ENCODE measurements at regions not wholly inside any gene's neighbourhood (a gene's known extent, or its start where the extent isn't known, plus 50 kb on each side); places are given as distances from the start of the nearest gene placed in this dataset.
"Not testable (repeated sequence)": the region's sequence is repeated elsewhere in the genome, so short reads cannot be mapped to it uniquely, and the experiment has no call there.

- in situ Hi-C loops (cut with MboI; ENCODE audit: low sequenced_read_pairs), result no loop called here
Measured at GRCh38 chr21:20404915-20405314, 593.3 kb upstream of the NCAM2 start.

- in situ Hi-C loops (cut with MboI; ENCODE audit: low sequenced_read_pairs), result no loop called here
Measured at GRCh38 chr21:20418353-20418752, 579.9 kb upstream of the NCAM2 start.

GRCh38 chr21:20419772-20420171 lies 578.4 kb upstream of the NCAM2 start:
- in situ Hi-C loops (cut with MboI; ENCODE audit: low sequenced_read_pairs), result no loop called here

- in situ Hi-C loops (cut with MboI; ENCODE audit: low sequenced_read_pairs), result no loop called here
Measured at GRCh38 chr21:20424943-20425342, 573.3 kb upstream of the NCAM2 start.

GRCh38 chr21:20425856-20426255 lies 572.4 kb upstream of the NCAM2 start:
- in situ Hi-C loops (cut with MboI; ENCODE audit: low sequenced_read_pairs), result no loop called here

- in situ Hi-C loops (cut with MboI; ENCODE audit: low sequenced_read_pairs), result no loop called here
Measured at GRCh38 chr21:20440338-20440737, 557.9 kb upstream of the NCAM2 start.

GRCh38 chr21:20443558-20444155 lies 554.6 kb upstream of the NCAM2 start:
- in situ Hi-C loops (cut with MboI; ENCODE audit: low sequenced_read_pairs), result no loop called here

- in situ Hi-C loops (cut with MboI; ENCODE audit: low sequenced_read_pairs), result no loop called here
Measured at GRCh38 chr21:20445971-20446370, 552.2 kb upstream of the NCAM2 start.

GRCh38 chr21:20451046-20451445 lies 547.2 kb upstream of the NCAM2 start:
- in situ Hi-C loops (cut with MboI; ENCODE audit: low sequenced_read_pairs), result no loop called here

- in situ Hi-C loops (cut with MboI; ENCODE audit: low sequenced_read_pairs), result no loop called here
Measured at GRCh38 chr21:20452935-20453334, 545.3 kb upstream of the NCAM2 start.

- in situ Hi-C loops (cut with MboI; ENCODE audit: low sequenced_read_pairs), result no loop called here
Measured at GRCh38 chr21:20459838-20460237, 538.4 kb upstream of the NCAM2 start.

GRCh38 chr21:20463362-20463761 lies 534.8 kb upstream of the NCAM2 start:
- in situ Hi-C loops (cut with MboI; ENCODE audit: low sequenced_read_pairs), result no loop called here

- in situ Hi-C loops (cut with MboI; ENCODE audit: low sequenced_read_pairs), result no loop called here
Measured at GRCh38 chr21:20469361-20469760, 528.8 kb upstream of the NCAM2 start.

GRCh38 chr21:20486303-20486702 lies 511.9 kb upstream of the NCAM2 start:
- in situ Hi-C loops (cut with MboI; ENCODE audit: low sequenced_read_pairs), result no loop called here

GRCh38 chr21:20502915-20503314 lies 495.3 kb upstream of the NCAM2 start:
- in situ Hi-C loops (cut with MboI; ENCODE audit: low sequenced_read_pairs), result not testable (repeated sequence)

- in situ Hi-C loops (cut with MboI; ENCODE audit: low sequenced_read_pairs), result no loop called here
Measured at GRCh38 chr21:20507783-20508182, 490.4 kb upstream of the NCAM2 start.

GRCh38 chr21:20511216-20511880 lies 486.9 kb upstream of the NCAM2 start:
- in situ Hi-C loops (cut with MboI; ENCODE audit: low sequenced_read_pairs), result no loop called here

- in situ Hi-C loops (cut with MboI; ENCODE audit: low sequenced_read_pairs), result no loop called here
Measured at GRCh38 chr21:20515446-20515845, 482.8 kb upstream of the NCAM2 start.

GRCh38 chr21:20519076-20519475 lies 479.1 kb upstream of the NCAM2 start:
- in situ Hi-C loops (cut with MboI; ENCODE audit: low sequenced_read_pairs), result no loop called here

- in situ Hi-C loops (cut with MboI; ENCODE audit: low sequenced_read_pairs), result no loop called here
Measured at GRCh38 chr21:20522611-20523010, 475.6 kb upstream of the NCAM2 start.

GRCh38 chr21:20523191-20523590 lies 475.0 kb upstream of the NCAM2 start:
- in situ Hi-C loops (cut with MboI; ENCODE audit: low sequenced_read_pairs), result no loop called here

- in situ Hi-C loops (cut with MboI; ENCODE audit: low sequenced_read_pairs), result no loop called here
Measured at GRCh38 chr21:20527731-20528460, 470.3 kb upstream of the NCAM2 start.

All from HL-60/S4 treated with retinoic acid at 250 ng/mL for 4 days and 3 days (cell line).